Keratinocyte (primary cell): ENCODE measurements at regions not wholly inside any gene's neighbourhood (a gene's known extent, or its start where the extent isn't known, plus 50 kb on each side); places are given as distances from the start of the nearest gene placed in this dataset.

Experiments used
- DNase-seq: peaks from one replicate; pipeline ENCODE4 v3.0.0-alpha.2; 2011; ENCODE audit warnings: low read depth, missing footprints, low spot score
- FAIRE-seq: peaks from 2 replicates; lab custom pipeline; 2011; peaks lifted over from hg19 to GRCh38; lab: Jason Lieb, UNC
- H2AFZ ChIP-seq: 2 replicates; pipeline ENCODE4 v1.6.0; 2012; ENCODE audit warnings: low read length, control low read depth, inconsistent platforms; ENCODE audit not compliant: control insufficient read depth
- H3K27ac ChIP-seq: 2 replicates; pipeline ENCODE4 v1.5.1; 2011; ENCODE audit warnings: low read length; ENCODE audit not compliant: control insufficient read depth, insufficient read depth
- H3K27me3 ChIP-seq: 3 replicates; pipeline ENCODE4 v1.6.0; 2011; ENCODE audit warnings: low read length; ENCODE audit not compliant: control insufficient read depth, insufficient read depth; ENCODE audit errors: extremely low read depth
- H3K36me3 ChIP-seq, 2 experiments: 2 replicates in 1 of 2; 3 replicates in 1 of 2; pipeline ENCODE4 v1.5.1; 2011; ENCODE audit warnings: low read length in 2 of 2, mild to moderate bottlenecking in 1 of 2; ENCODE audit not compliant: control insufficient read depth in 2 of 2, insufficient read depth in 2 of 2; ENCODE audit errors: extremely low read depth in 1 of 2
- H3K4me1 ChIP-seq: 3 replicates; pipeline ENCODE4 v1.5.1; 2011; ENCODE audit warnings: low read length; ENCODE audit not compliant: control insufficient read depth, insufficient read depth; ENCODE audit errors: extremely low read depth
- H3K4me2 ChIP-seq: 3 replicates; pipeline ENCODE4 v1.6.0; 2011; ENCODE audit warnings: low read depth, low read length; ENCODE audit not compliant: control insufficient read depth, insufficient read depth; ENCODE audit errors: extremely low read depth
- H3K4me3 ChIP-seq, 3 experiments: fragments of 200-600 bp in 1 of 3; sonication (generic) in 1 of 3; 2 replicates in 2 of 3; 3 replicates in 1 of 3; pipeline ENCODE4 v1.5.1; 2011 to 2016; ENCODE audit warnings: low read length in 3 of 3, mild to moderate bottlenecking in 3 of 3, control low read depth in 2 of 3, inconsistent platforms in 1 of 3, low read depth in 1 of 3, mixed read lengths in 1 of 3, mixed run types in 1 of 3, moderate library complexity in 1 of 3; ENCODE audit not compliant: control insufficient read depth in 2 of 3, insufficient read depth in 2 of 3; ENCODE audit errors: extremely low read depth in 1 of 3
- H3K79me2 ChIP-seq: 2 replicates; pipeline ENCODE4 v1.6.0; 2012; ENCODE audit warnings: low read length; ENCODE audit not compliant: control insufficient read depth, insufficient read depth
- H3K9ac ChIP-seq: 3 replicates; pipeline ENCODE4 v1.6.0; 2011; ENCODE audit warnings: low read length; ENCODE audit not compliant: control insufficient read depth, insufficient read depth; ENCODE audit errors: extremely low read depth
- H3K9me1 ChIP-seq: 3 replicates; pipeline ENCODE4 v1.6.0; 2011; ENCODE audit warnings: low read length; ENCODE audit not compliant: control insufficient read depth, insufficient read depth; ENCODE audit errors: extremely low read depth
- H3K9me3 ChIP-seq: 2 replicates; pipeline ENCODE4 v1.5.1; 2012; ENCODE audit warnings: low read depth, low read length; ENCODE audit not compliant: control insufficient read depth
- H4K20me1 ChIP-seq: 3 replicates; pipeline ENCODE4 v1.6.0; 2011; ENCODE audit warnings: low read length; ENCODE audit not compliant: control insufficient read depth, insufficient read depth; ENCODE audit errors: extremely low read depth
- EZH2 ChIP-seq: IDR thresholded peaks from one replicate; pipeline ENCODE4 v1.6.1; 2012; ENCODE audit warnings: inconsistent platforms, mild to moderate bottlenecking, low read length, moderate library complexity
- dilution Hi-C: fragments of 300-500 bp; cut with MboI; formaldehyde crosslinking; loops from one replicate; pipeline ENCODE4 v1.7.0; 2020; ENCODE audit warnings: low sequenced_read_pairs; ENCODE audit not compliant: extremely low pct_ligation_motif_present
- TF ChIP-seq, protein P1 (sequence below), 3 experiments: IDR thresholded peaks in 1 of 3; conservative IDR thresholded peaks in 1 of 3; optimal IDR thresholded peaks in 1 of 3; 2 replicates in 2 of 3; 3 replicates in 1 of 3; pipeline versions ENCODE3 to v1.5.1; 2011; ENCODE audit warnings: low read length in 3 of 3, mild to moderate bottlenecking in 3 of 3, moderate library complexity in 2 of 3, control low read depth in 1 of 3, inconsistent platforms in 1 of 3; ENCODE audit not compliant: insufficient read depth in 2 of 3; ENCODE audit errors: extremely low read depth in 1 of 3

DNA sequence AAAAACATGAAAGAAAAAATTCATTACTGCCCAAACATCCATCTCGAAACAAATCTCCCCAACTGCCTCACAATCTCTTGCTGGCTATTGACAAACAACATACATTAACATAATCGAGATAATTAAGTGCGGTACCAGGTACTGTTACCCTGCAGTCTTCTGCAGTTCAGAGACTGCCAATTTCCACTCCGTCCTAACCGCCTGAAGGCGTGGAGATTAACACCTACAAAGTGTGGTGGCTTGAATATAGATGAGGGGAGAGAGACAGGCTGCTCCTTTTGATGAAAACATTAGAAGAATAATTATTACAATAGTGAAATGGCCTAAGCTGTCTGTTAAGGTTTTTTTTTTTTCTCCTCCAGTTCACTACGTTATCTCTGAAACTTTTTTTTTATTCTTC is 258.9 kb upstream of the SOX4 start:
- no peak for FAIRE-seq
- dilution Hi-C loops, result no loop called here

GRCh38 chr6:21335591-21335990 is 258.0 kb upstream of the SOX4 start:
- H3K4me3 ChIP-seq, result no peak overlapping the region
- no peaks in the 10 kb centered on the region for H3K36me3 ChIP-seq
- no peaks in the 10 kb centered on the region for H3K4me1 ChIP-seq
- H3K79me2 ChIP-seq, result no peaks in the 10 kb centered on the region
- DNase-seq (no peak), FAIRE-seq (no peak)
- no peaks in the 10 kb centered on the region for H4K20me1 ChIP-seq
- dilution Hi-C loops, result no loop called here
- H3K4me2 ChIP-seq, result no peak overlapping the region
- TF ChIP-seq EZH2, result no peak
- TF ChIP-seq, protein P1, sequence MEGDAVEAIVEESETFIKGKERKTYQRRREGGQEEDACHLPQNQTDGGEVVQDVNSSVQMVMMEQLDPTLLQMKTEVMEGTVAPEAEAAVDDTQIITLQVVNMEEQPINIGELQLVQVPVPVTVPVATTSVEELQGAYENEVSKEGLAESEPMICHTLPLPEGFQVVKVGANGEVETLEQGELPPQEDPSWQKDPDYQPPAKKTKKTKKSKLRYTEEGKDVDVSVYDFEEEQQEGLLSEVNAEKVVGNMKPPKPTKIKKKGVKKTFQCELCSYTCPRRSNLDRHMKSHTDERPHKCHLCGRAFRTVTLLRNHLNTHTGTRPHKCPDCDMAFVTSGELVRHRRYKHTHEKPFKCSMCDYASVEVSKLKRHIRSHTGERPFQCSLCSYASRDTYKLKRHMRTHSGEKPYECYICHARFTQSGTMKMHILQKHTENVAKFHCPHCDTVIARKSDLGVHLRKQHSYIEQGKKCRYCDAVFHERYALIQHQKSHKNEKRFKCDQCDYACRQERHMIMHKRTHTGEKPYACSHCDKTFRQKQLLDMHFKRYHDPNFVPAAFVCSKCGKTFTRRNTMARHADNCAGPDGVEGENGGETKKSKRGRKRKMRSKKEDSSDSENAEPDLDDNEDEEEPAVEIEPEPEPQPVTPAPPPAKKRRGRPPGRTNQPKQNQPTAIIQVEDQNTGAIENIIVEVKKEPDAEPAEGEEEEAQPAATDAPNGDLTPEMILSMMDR (optimal IDR thresholded peaks at IDR 0.05 in 1 of 3, IDR thresholded peaks at IDR 0.05 in 1 of 3, conservative IDR thresholded peaks at IDR 0.05 in 1 of 3; ENCODE audit: extremely low read depth in 1 of 3, insufficient read depth in 2 of 3, low read length in 3 of 3), result no peak
- H3K9me1 ChIP-seq, result no peaks in the 10 kb centered on the region
- H3K27me3 ChIP-seq, result no peaks in the 10 kb centered on the region
- no peak overlapping the region for H3K9ac ChIP-seq
- H2AFZ ChIP-seq, result no peak overlapping the region
- H3K27ac ChIP-seq, result no peak overlapping the region
- H3K9me3 ChIP-seq, result no peaks in the 10 kb centered on the region

More for the DNA sequence above, 258.9 kb upstream of the SOX4 start:
- Histone ChIP-seq H3K4me3 (no peak overlapping the region), H3K27ac (no peak overlapping the region), H3K36me3 (no peaks in the 10 kb centered on the region), H3K9me1 (no peaks in the 10 kb centered on the region), H2AFZ (no peak overlapping the region), H3K27me3 (no peaks in the 10 kb centered on the region), H3K4me2 (no peak overlapping the region), H3K9ac (no peak overlapping the region), H3K9me3 (no peaks in the 10 kb centered on the region), H4K20me1 (no peaks in the 10 kb centered on the region), H3K79me2 (no peaks in the 10 kb centered on the region), H3K4me1 (no peaks in the 10 kb centered on the region)
- TF ChIP-seq, protein P1 (optimal IDR thresholded peaks at IDR 0.05 in 1 of 3, IDR thresholded peaks at IDR 0.05 in 1 of 3, conservative IDR thresholded peaks at IDR 0.05 in 1 of 3; ENCODE audit: extremely low read depth in 1 of 3, insufficient read depth in 2 of 3, low read length in 3 of 3), result no peak
- no peak for TF ChIP-seq EZH2
- no peak for DNase-seq
